SU-DHL-6 (cell line): ENCODE measurements at regions not wholly inside any gene's neighbourhood (a gene's known extent, or its start where the extent isn't known, plus 50 kb on each side); places are given as distances from the start of the nearest gene placed in this dataset.
A peak's percentile ranks its signal among the peaks of the same experiment; 100 is the strongest.

ENCODE experiments used
- H2AFZ ChIP-seq: fragments of 200-600 bp; sonication (generic); 2 replicates; pipeline ENCODE4 v1.6.1; 2014; ENCODE audit warnings: low read depth, mild to moderate bottlenecking, moderate library complexity, mixed read lengths, antibody characterized with exemption, low read length; ENCODE audit not compliant: severe bottlenecking
- H3F3A ChIP-seq: fragments of 200-600 bp; shearing (Covaris generic); 2 replicates; pipeline ENCODE4 v1.6.0; 2016; ENCODE audit warnings: antibody characterized with exemption, mild to moderate bottlenecking; ENCODE audit not compliant: insufficient read depth
- H3K27ac ChIP-seq: fragments of 200-600 bp; sonication (generic); 2 replicates; pipeline ENCODE4 v1.5.1; 2016; ENCODE audit warnings: low read depth, mild to moderate bottlenecking, low read length, moderate library complexity, mixed read lengths
- H3K27me3 ChIP-seq: fragments of 200-600 bp; sonication (generic), shearing (Covaris generic); 2 replicates; pipeline ENCODE4 v1.6.0; 2014; ENCODE audit warnings: mild to moderate bottlenecking, low read length
- H3K36me3 ChIP-seq: fragments of 200-600 bp; sonication (generic); 2 replicates; pipeline ENCODE4 v1.6.1; 2014; ENCODE audit warnings: mild to moderate bottlenecking, low read length, mixed read lengths
- H3K4me2 ChIP-seq: fragments of 300-600, 200-600 bp; shearing (Covaris generic), sonication (generic); 2 replicates; pipeline ENCODE4 v1.6.0; 2014; ENCODE audit warnings: low read length, low read depth, mild to moderate bottlenecking; ENCODE audit not compliant: poor library complexity, severe bottlenecking
- H3K4me3 ChIP-seq: fragments of 200-600 bp; sonication (generic); 2 replicates; pipeline ENCODE4 v1.5.1; 2014; ENCODE audit warnings: antibody characterized with exemption, low read length, mild to moderate bottlenecking, mixed read lengths; ENCODE audit not compliant: insufficient read depth, poor library complexity, severe bottlenecking
- H3K79me2 ChIP-seq: fragments of 200-600 bp; sonication (generic); 2 replicates; pipeline ENCODE4 v1.6.1; 2014; ENCODE audit warnings: mild to moderate bottlenecking, low read length, moderate library complexity; ENCODE audit not compliant: insufficient read depth
- H3K9ac ChIP-seq: fragments of 200-600 bp; sonication (generic); 2 replicates; pipeline ENCODE4 v1.7.0; 2014; ENCODE audit warnings: mild to moderate bottlenecking, low read length
- H3K9me2 ChIP-seq: fragments of 200-600 bp; sonication (generic); replicated peaks from 2 replicates; pipeline ENCODE4 v1.6.1; 2014; ENCODE audit warnings: low read length; ENCODE audit not compliant: insufficient read depth
- H3K9me3 ChIP-seq: fragments of 200-600 bp; sonication (generic); 2 replicates; pipeline ENCODE4 v1.6.1; 2014; ENCODE audit warnings: low read length, mixed read lengths; ENCODE audit not compliant: insufficient read depth
- H4K20me1 ChIP-seq: fragments of 200-600 bp; sonication (generic); 2 replicates; pipeline ENCODE4 v1.6.1; 2014; ENCODE audit warnings: low read depth, mild to moderate bottlenecking, antibody characterized with exemption, low read length, moderate library complexity, mixed read lengths
- EZH2phosphoT487 ChIP-seq: fragments of 200-600 bp; sonication (generic), shearing (Covaris generic); conservative IDR thresholded peaks from 2 replicates; pipeline ENCODE4 v1.6.1; 2018; ENCODE audit warnings: mild to moderate bottlenecking, antibody characterized with exemption, low read length, moderate library complexity, mixed read lengths
- TF ChIP-seq, protein P1 (sequence below): fragments of 200-600 bp; sonication (generic); IDR thresholded peaks from one replicate; pipeline ENCODE4 v1.5.1; 2017; ENCODE audit warnings: antibody characterized with exemption, mild to moderate bottlenecking, low read length, moderate library complexity; ENCODE audit not compliant: insufficient read depth, poor library complexity, severe bottlenecking

DNA sequence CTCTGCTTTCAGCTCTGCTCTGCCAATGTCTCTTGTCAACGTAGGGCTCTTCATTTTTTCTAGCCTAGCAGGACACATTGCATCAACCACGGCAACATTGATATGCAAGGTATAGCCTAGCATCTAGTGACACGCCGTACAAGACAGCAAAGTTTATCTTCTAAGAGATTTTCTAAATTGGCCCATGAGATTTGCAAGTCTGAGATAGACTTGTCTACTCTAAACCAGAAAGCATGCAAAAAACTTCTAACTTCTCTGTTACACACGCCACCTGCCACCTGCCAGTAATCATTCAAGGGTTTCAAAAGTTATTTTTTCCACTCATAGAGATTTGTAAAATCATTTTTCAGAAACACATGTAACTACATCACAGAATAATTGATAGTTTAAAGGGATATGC lies 1265.7 kb downstream of the C4orf33 start:
- H3K9me3 ChIP-seq, result no peaks in the 10 kb centered on the region
- no peaks in the 10 kb centered on the region for H4K20me1 ChIP-seq
- H3K4me2 ChIP-seq, result peak overlapping the region; percentile 56
- H3K9me2 ChIP-seq, result no peaks in the 10 kb centered on the region
- TF ChIP-seq, protein P1, sequence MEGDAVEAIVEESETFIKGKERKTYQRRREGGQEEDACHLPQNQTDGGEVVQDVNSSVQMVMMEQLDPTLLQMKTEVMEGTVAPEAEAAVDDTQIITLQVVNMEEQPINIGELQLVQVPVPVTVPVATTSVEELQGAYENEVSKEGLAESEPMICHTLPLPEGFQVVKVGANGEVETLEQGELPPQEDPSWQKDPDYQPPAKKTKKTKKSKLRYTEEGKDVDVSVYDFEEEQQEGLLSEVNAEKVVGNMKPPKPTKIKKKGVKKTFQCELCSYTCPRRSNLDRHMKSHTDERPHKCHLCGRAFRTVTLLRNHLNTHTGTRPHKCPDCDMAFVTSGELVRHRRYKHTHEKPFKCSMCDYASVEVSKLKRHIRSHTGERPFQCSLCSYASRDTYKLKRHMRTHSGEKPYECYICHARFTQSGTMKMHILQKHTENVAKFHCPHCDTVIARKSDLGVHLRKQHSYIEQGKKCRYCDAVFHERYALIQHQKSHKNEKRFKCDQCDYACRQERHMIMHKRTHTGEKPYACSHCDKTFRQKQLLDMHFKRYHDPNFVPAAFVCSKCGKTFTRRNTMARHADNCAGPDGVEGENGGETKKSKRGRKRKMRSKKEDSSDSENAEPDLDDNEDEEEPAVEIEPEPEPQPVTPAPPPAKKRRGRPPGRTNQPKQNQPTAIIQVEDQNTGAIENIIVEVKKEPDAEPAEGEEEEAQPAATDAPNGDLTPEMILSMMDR, result no peak
- TF ChIP-seq EZH2phosphoT487, result no peak
- H3K79me2 ChIP-seq, result no peaks in the 10 kb centered on the region
- no peak overlapping the region for H3K9ac ChIP-seq
- H3F3A ChIP-seq, result no peaks in the 10 kb centered on the region
- H3K36me3 ChIP-seq, result no peaks in the 10 kb centered on the region
- no peaks in the 10 kb centered on the region for H3K27me3 ChIP-seq
- H3K27ac ChIP-seq, result peak overlapping the region; percentile 57
- peak overlapping the region; percentile 89 for H2AFZ ChIP-seq
- H3K4me3 ChIP-seq, result no peak overlapping the region

DNA sequence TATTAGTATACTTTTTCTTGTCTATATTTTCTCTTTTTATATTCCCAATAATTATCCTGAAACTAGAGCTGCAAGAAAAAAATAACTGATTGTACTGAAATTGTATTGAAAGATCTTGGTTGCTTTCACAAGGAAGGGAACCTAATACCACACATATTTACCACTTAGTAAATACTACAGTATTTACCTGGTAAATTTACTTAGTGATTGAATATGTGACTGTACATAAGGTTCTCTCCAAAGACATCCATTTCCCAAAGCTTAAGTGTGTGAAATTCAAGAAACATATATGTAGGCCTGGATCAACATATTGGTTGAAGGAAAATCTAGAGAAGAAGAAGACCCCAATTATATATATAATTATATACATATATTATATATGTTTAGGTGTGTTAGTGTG lies 1272.7 kb downstream of the C4orf33 start:
- H2AFZ ChIP-seq, result no peak overlapping the region
- no peaks in the 10 kb centered on the region for H3K9me3 ChIP-seq
- no peaks in the 10 kb centered on the region for H3K9me2 ChIP-seq
- H3K27ac ChIP-seq, result no peak overlapping the region
- no peak overlapping the region for H3K4me2 ChIP-seq
- H3F3A ChIP-seq, result no peaks in the 10 kb centered on the region
- H3K36me3 ChIP-seq, result no peaks in the 10 kb centered on the region
- no peak overlapping the region for H3K4me3 ChIP-seq
- no peak overlapping the region for H3K9ac ChIP-seq
- H3K79me2 ChIP-seq, result no peaks in the 10 kb centered on the region
- TF ChIP-seq, protein P1, result no peak
- no peak for TF ChIP-seq EZH2phosphoT487
- no peaks in the 10 kb centered on the region for H4K20me1 ChIP-seq
- no peaks in the 10 kb centered on the region for H3K27me3 ChIP-seq

DNA sequence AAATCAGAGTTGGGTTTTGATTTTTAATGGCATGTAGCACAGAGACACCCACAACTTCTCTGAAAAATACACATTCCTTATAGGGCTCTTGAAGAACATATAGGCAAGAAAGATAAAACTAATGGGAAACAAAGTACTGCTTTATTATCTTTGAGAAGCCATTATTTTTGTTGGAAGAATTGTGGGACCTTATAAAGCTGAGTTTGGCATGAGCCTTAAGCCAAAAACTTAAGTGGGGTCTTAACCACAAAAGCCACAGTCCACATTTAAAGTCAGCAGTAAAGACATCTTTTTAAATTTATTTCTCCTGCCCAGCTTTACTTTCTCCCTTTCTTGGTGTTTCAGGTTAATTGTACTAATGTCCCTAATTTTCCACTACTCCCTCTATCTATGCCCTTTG lies 1297.3 kb downstream of the C4orf33 start:
- Histone ChIP-seq H3K4me3 (no peak overlapping the region), H3K9ac (no peak overlapping the region), H3K27ac (no peak overlapping the region), H3K79me2 (no peaks in the 10 kb centered on the region), H3K27me3 (no peaks in the 10 kb centered on the region), H3F3A (no peaks in the 10 kb centered on the region), H4K20me1 (no peaks in the 10 kb centered on the region), H3K9me2 (no peaks in the 10 kb centered on the region), H3K9me3 (no peaks in the 10 kb centered on the region), H2AFZ (no peak overlapping the region), H3K36me3 (no peaks in the 10 kb centered on the region), H3K4me2 (no peak overlapping the region)
- TF ChIP-seq, protein P1, result no peak
- no peak for TF ChIP-seq EZH2phosphoT487

DNA sequence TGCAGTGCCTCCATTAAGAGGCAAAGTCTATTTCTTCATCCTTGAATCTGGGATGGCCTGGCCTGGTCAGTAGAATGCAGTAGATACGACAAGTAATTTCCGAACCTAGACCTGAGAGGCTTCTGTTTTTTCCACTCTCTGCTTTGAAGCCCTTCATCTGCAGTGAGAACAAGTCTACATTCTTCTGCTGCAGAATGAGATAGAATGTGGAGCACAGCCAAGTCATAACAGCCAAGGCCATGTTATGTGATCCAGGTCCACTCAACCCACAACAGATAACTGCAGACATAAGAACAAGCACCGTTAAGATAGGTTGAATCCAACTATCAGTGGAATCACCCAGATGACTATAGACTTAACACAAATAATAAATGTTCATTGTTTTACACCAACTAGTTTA lies 1297.7 kb downstream of the C4orf33 start:
- Histone ChIP-seq H3K36me3 (no peaks in the 10 kb centered on the region), H3K27ac (no peak overlapping the region), H3K9me2 (no peaks in the 10 kb centered on the region), H3K79me2 (no peaks in the 10 kb centered on the region), H3K9me3 (no peaks in the 10 kb centered on the region), H2AFZ (no peak overlapping the region), H3K4me2 (no peak overlapping the region), H3K9ac (no peak overlapping the region), H3K4me3 (no peak overlapping the region), H4K20me1 (no peaks in the 10 kb centered on the region), H3F3A (no peaks in the 10 kb centered on the region), H3K27me3 (no peaks in the 10 kb centered on the region)
- TF ChIP-seq, protein P1, result no peak
- TF ChIP-seq EZH2phosphoT487, result no peak
